ENCODE measurements at regions not wholly inside any gene's neighbourhood (a gene's known extent, or its start where the extent isn't known, plus 50 kb on each side); places are given as distances from the start of the nearest gene placed in this dataset.

GRCh38 chr12:114302606-114303315 lies 103.2 kb downstream of the TBX5 start:
- ChIA-PET CTCF (no interaction called here), POLR2A (no interaction called here)
- no peak for DNase-seq
- H3K4me3 Mint-ChIP-seq, result no peak overlapping the region
- H3K9me3 Mint-ChIP-seq, result no peaks in the 10 kb centered on the region
- no peaks in the 10 kb centered on the region for H3K36me3 Mint-ChIP-seq (ENCODE audit: low read depth)
- no peaks in the 10 kb centered on the region for H3K4me1 Mint-ChIP-seq
- no peaks in the 10 kb centered on the region for H3K27me3 Mint-ChIP-seq
- H3K27ac Mint-ChIP-seq, result no peak overlapping the region

DNA sequence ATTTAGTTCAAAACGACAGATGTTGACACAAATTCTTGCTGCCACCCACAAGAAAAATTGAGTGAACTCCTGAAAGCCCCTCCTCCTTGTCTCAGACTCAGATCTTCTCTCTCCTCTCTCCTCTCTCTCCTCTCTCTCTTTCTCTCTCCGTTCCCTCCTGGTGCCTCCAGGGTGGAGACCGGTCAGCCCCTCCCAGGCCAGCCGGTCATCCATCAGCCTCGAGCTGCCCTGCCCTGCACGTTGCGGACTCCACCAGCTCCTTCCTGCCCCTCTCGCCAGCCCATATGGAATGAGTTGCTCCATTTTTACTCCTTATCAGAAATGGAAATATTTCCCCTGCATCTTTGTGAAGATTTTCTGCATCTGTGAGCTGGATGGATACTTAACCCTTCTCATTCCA lies 103.8 kb downstream of the TBX5 start:
- Mint-ChIP-seq H3K9me3 (no peaks in the 10 kb centered on the region), H3K36me3 (ENCODE audit: low read depth) (no peaks in the 10 kb centered on the region), H3K27me3 (no peaks in the 10 kb centered on the region), H3K27ac (no peak overlapping the region), H3K4me3 (no peak overlapping the region), H3K4me1 (no peaks in the 10 kb centered on the region)
- CTCF ChIA-PET, result no interaction called here
- POLR2A ChIA-PET, result no interaction called here
- DNase-seq, result no peak

DNA sequence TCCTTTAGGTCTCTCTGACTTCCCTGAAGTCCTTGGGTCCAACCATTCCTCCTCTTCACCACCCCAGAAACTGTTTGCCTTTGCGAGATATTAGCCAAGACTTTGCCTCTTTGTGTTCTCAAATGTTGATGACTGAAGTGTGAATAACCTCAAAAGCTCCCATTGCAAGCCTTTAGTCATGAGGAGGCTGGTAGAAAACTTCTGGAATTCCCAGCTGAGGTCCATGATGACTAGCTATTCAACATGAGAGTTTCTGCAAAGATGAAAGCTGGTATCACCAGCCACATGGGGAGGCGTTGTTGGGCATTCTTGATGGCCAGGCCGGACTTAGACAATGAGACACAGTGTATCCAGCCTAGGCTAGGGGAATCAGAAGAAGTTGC lies 111.7 kb downstream of the TBX5 start:
- Mint-ChIP-seq H3K9me3 (no peaks in the 10 kb centered on the region), H3K36me3 (ENCODE audit: low read depth) (no peaks in the 10 kb centered on the region), H3K4me1 (no peaks in the 10 kb centered on the region), H3K27ac (no peak overlapping the region), H3K4me3 (no peak overlapping the region), H3K27me3 (no peaks in the 10 kb centered on the region)
- DNase-seq, result no peak
- ChIA-PET CTCF (no interaction called here), POLR2A (no interaction called here)

- no peaks in the 10 kb centered on the region for H3K27me3 Mint-ChIP-seq
- CTCF ChIA-PET, result interaction anchor here (0.5 kb wide), 1 partner anchor 78 kb away, joined by 3 read pairs; no protein-coding TSS in a partner anchor
- no peak overlapping the region for H3K27ac Mint-ChIP-seq
- no peak overlapping the region for H3K4me3 Mint-ChIP-seq
- POLR2A ChIA-PET, result no interaction called here
- H3K9me3 Mint-ChIP-seq, result no peaks in the 10 kb centered on the region
- DNase-seq, result no peak
- no peaks in the 10 kb centered on the region for H3K36me3 Mint-ChIP-seq (ENCODE audit: low read depth)
- H3K4me1 Mint-ChIP-seq, result no peaks in the 10 kb centered on the region
These were observed 112.2 kb downstream of the TBX5 start for GRCh38 chr12:114293571-114294302.

- Mint-ChIP-seq H3K4me1 (no peaks in the 10 kb centered on the region), H3K9me3 (no peaks in the 10 kb centered on the region), H3K27me3 (no peaks in the 10 kb centered on the region), H3K36me3 (ENCODE audit: low read depth) (no peaks in the 10 kb centered on the region), H3K4me3 (no peak overlapping the region), H3K27ac (no peak overlapping the region)
- ChIA-PET CTCF (interaction anchor here (0.5 kb wide), 1 partner anchor 79 kb away, joined by 3 read pairs; no protein-coding TSS in a partner anchor), POLR2A (no interaction called here)
- no peak for DNase-seq
These were observed 112.9 kb downstream of the TBX5 start for GRCh38 chr12:114293073-114293472.

DNA sequence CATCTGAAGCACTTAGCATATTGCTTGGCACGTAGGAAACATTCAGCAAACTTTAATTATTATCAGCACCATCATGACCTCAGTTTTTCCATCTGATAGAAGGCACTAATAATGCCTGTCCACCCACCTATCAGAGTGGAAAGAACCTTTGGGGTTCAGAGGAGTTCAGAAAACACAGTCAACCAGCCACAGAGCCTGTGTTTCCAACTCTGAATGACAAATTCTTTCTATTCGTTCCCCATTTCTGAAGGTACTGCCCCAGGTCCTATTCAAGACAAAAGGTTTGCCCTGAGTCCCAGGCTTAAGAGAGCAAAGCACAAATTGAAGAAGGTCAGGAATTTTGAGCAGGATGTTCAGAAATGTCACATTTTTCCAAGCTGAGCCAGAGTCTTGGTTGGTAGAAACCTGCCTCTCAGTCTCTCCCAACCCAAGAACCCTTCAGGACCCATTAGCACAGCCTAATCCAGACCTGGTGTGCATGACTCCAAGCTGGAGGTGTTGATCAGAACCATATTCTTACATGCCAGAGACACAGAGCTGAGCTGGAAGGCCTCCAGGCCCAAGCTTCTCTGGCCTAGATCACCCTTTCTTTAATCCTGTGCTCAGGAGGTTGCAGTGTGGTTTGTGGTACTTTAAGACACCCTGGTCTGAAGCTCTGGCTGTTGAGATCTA lies 114.4 kb downstream of the TBX5 start:
- Mint-ChIP-seq H3K27ac (no peak overlapping the region), H3K36me3 (ENCODE audit: low read depth) (no peaks in the 10 kb centered on the region), H3K4me3 (no peak overlapping the region), H3K9me3 (no peaks in the 10 kb centered on the region), H3K27me3 (no peaks in the 10 kb centered on the region), H3K4me1 (no peaks in the 10 kb centered on the region)
- DNase-seq, result no peak
- POLR2A ChIA-PET, result no interaction called here
- CTCF ChIA-PET, result no interaction called here

- Mint-ChIP-seq H3K36me3 (ENCODE audit: low read depth) (no peaks in the 10 kb centered on the region), H3K27me3 (no peaks in the 10 kb centered on the region), H3K4me1 (no peaks in the 10 kb centered on the region), H3K9me3 (no peaks in the 10 kb centered on the region), H3K4me3 (no peak overlapping the region), H3K27ac (no peak overlapping the region)
- no peak for DNase-seq
- CTCF ChIA-PET, result no interaction called here
- POLR2A ChIA-PET, result no interaction called here
These were observed 118.0 kb downstream of the TBX5 start for GRCh38 chr12:114287821-114288525.

GRCh38 chr12:114286145-114286544 lies 119.8 kb downstream of the TBX5 start:
- ChIA-PET CTCF (no interaction called here), POLR2A (no interaction called here)
- no peak overlapping the region for H3K4me3 Mint-ChIP-seq
- no peaks in the 10 kb centered on the region for H3K27me3 Mint-ChIP-seq
- no peak overlapping the region for H3K27ac Mint-ChIP-seq
- no peaks in the 10 kb centered on the region for H3K9me3 Mint-ChIP-seq
- DNase-seq, result no peak
- H3K36me3 Mint-ChIP-seq (ENCODE audit: low read depth), result no peaks in the 10 kb centered on the region
- no peaks in the 10 kb centered on the region for H3K4me1 Mint-ChIP-seq

- no peak for DNase-seq
- Mint-ChIP-seq H3K36me3 (ENCODE audit: low read depth) (no peaks in the 10 kb centered on the region), H3K4me3 (no peak overlapping the region), H3K4me1 (no peaks in the 10 kb centered on the region), H3K27ac (no peak overlapping the region), H3K9me3 (no peaks in the 10 kb centered on the region), H3K27me3 (no peaks in the 10 kb centered on the region)
- ChIA-PET POLR2A (no interaction called here), CTCF (no interaction called here)
These were observed 120.4 kb downstream of the TBX5 start for GRCh38 chr12:114285554-114285953.

DNA sequence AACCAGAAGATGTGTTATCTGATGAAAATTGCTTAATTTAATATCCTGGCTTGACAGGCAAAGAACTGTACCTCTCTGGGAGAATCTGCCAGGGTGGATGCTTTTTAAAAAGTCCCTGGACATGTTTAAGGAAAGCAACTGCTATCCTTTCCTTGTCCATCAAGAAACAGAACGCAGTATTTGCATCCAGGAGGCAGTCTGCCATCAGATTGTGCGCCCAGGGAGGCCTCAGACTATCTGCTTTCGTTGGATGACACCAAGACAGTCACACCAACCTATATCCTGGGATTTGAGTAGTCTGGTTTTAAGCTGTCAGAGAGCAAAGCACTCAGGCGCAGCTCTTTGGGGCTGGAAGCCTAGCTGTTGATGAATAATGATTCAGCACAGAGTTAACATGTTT lies 121.9 kb downstream of the TBX5 start:
- no peak for DNase-seq
- no peaks in the 10 kb centered on the region for H3K36me3 Mint-ChIP-seq (ENCODE audit: low read depth)
- no peaks in the 10 kb centered on the region for H3K9me3 Mint-ChIP-seq
- no peak overlapping the region for H3K4me3 Mint-ChIP-seq
- ChIA-PET POLR2A (no interaction called here), CTCF (no interaction called here)
- no peaks in the 10 kb centered on the region for H3K27me3 Mint-ChIP-seq
- H3K4me1 Mint-ChIP-seq, result no peaks in the 10 kb centered on the region
- H3K27ac Mint-ChIP-seq, result no peak overlapping the region

GRCh38 chr12:114275932-114276785 lies 129.8 kb downstream of the TBX5 start:
- Mint-ChIP-seq H3K27me3 (no peaks in the 10 kb centered on the region), H3K9me3 (no peaks in the 10 kb centered on the region), H3K36me3 (ENCODE audit: low read depth) (no peaks in the 10 kb centered on the region), H3K4me1 (no peaks in the 10 kb centered on the region), H3K27ac (no peak overlapping the region), H3K4me3 (no peak overlapping the region)
- DNase-seq, result no peak
- CTCF ChIA-PET, result no interaction called here
- POLR2A ChIA-PET, result no interaction called here

- H3K4me3 Mint-ChIP-seq, result no peak overlapping the region
- H3K4me1 Mint-ChIP-seq, result no peaks in the 10 kb centered on the region
- no peaks in the 10 kb centered on the region for H3K27me3 Mint-ChIP-seq
- no peak for DNase-seq
- H3K36me3 Mint-ChIP-seq (ENCODE audit: low read depth), result no peaks in the 10 kb centered on the region
- no peaks in the 10 kb centered on the region for H3K9me3 Mint-ChIP-seq
- H3K27ac Mint-ChIP-seq, result no peak overlapping the region
- ChIA-PET CTCF (no interaction called here), POLR2A (no interaction called here)
These were observed 130.9 kb downstream of the TBX5 start for GRCh38 chr12:114275086-114275485.

Measured in activated CD4-positive, alpha-beta T cell treated with anti-CD3 and anti-CD28 coated beads, Interleukin-2, amount 10 ng/mL, durations not matched to agents 7 days and 5 days (primary cell).